HG02678 (cell line): ENCODE measurements at regions not wholly inside any gene's neighbourhood (a gene's known extent, or its start where the extent isn't known, plus 50 kb on each side); places are given as distances from the start of the nearest gene placed in this dataset.
"Not testable (repeated sequence)": the region's sequence is repeated elsewhere in the genome, so short reads cannot be mapped to it uniquely, and the experiment has no call there.

Experiments
- ATAC-seq: cut with Tn5 transposase; IDR thresholded peaks from one replicate; pipeline ENCODE4 v1.9.1; 2021; ENCODE audit warnings: mild to moderate bottlenecking, moderate library complexity; ENCODE audit not compliant: unreplicated experiment

DNA sequence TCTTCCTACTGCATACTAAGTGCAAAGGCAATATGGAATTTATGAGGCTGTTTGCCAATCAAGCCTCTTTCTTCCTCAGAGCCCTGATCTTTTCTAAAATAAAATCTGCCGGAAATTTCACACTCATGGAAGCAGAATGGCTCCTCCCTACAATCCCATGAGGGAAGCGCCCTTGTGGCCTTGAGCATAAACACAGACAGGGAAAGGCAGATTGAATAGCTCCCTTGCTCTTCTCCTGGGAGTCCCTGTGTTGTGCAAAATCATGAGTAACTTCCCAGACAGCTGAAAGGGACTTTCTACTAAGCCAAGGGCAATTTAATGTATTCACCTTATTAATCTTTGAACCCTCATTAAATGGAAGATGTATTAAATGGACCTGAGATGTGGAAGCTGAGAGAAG lies 226.1 kb upstream of the PIK3R1 start:
- ATAC-seq = no peak

DNA sequence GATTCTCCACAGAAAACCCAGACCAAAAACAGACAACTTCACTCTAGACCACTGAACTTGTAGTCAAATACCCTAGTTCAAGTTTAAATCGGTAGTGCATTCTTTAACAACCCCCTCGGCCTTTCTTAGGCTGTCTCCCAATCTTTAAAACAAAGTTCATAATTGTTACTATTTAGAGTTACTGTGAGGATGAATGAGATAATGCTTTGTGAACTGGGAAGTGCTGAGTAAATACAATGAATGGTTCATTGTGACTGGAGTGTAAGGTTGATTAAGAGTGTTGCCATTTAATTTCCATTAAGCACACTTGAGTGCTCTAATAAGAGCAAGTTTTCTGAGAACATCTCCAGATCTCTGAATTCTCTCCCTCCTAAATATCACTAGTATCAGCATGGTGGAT lies 228.8 kb upstream of the PIK3R1 start:
- no peak for ATAC-seq

DNA sequence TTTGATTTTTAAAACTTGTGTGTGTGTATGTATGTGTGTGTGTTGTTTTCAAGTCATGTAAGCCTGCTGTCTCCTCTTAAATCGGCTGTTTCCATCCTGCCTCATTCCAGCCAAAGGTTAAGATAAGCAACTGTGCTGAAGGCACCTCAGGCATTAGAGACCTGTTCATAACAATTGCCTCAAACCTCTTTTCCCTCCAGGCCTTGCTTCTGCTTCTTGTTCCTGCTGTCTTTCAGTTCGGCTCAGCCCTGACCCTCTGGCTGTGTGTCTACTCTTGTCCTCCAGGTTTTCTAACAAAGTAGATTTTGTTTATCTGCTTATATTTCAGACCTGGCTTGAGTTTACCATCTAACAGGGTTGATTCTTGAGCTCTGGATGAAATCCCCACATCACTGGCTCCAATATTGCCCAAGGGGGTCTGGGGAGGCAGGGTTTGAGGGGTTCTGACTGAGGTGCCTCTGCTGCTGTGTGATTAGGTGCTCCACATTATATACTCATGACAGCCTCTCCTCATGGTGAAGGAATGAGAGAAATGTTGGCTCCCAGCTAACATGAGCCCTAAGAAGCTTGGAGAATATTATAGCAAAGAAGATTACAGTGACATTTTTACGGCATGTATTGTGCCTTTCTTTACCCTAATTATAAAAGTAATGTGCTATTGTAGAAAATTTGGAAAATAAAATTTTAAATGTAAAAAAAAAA lies 229.7 kb upstream of the PIK3R1 start:
- ATAC-seq = no peak

DNA sequence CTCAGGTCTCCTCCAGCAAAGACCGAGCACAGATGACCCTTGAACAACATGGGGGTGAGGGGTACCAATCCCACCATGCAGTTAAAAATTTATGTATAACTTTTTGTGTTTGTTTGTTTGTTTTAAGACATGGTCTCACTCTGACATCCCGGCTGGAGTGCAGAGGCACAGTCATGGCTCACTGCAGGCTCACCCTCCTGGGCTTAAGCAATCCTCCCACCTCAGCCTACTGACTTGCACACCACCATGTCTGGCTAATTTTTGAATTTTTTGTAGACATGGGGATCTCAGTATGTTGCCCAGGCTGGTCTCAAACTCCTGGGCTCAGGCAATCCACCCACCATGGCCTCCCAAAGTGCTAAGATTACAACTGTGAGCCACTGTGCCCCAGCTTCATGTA lies 231.0 kb upstream of the PIK3R1 start:
- ATAC-seq = no peak

DNA sequence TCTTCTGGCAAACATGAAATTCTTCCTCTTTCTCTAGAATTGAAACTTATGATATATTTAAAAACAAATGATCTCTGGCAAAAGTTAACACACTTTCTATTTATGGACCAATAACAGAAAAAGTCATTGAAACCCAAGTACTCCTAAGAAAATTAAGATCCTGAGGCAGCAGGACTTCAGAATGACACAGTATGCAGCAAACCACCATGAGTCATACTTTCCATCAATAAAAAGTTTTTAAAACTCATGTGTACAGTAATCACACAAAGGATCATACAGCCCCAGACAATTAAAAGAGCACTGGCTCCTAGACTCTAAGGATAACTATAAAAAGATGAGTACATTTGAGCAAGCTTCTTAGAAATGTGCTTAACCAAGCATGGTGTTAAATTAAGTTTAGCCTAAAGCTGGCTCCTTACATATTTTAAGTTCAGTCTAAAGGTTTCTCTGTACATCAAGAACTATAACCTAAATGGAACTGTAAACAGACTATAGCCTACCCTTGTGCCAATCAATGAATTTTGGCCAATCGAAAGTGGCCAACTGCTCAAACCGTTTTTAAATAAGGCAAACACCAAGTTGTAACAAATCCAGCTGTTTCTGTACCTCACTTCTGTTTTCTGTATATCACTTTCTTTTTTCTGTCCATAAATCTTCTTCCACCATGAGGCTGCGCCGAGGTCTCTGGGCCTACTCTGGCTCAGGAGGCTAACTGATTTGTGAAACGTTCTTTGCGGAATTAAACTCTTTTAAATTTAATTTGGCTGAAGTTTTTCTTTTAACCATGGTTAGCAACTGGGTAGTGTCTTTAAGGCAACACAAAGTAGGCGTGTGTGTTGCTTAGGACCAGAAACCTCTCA lies 232.1 kb upstream of the PIK3R1 start:
- ATAC-seq = no peak

DNA sequence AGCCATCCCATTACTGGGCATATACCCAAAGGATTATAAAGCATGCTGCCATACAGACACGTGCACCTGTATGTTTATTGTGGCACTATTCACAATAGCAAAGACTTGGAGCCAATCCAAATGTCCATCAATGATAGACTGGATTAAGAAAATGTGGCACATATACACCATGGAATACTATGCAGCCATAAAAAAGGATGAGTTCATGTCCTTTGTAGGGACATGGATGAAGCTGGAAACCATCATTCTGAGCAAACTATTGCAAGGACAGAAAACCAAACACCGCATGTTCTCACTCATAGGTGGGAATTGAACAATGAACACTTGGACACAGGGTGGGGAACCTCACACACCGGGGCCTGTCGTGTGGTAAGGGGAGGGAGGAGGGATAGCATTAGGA lies 233.4 kb upstream of the PIK3R1 start:
- not testable (repeated sequence) for ATAC-seq

DNA sequence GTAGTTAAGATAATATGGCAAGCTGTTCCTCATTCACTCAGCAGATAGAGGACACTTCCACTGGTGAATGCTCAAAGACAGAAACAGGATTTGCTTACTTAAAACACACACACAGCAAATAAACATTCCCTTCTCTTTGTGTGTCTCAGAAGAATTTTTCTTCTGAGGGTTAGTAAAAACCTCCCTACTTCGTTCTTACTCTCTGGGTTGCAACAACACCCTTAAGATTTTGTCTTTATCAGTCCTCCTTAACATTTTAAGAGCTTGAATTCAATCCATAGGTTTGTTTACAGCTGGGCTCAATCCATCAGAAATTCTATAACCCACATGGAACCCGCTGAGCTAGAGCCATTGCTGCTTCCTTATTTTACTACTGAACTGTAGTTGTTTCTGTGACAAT lies 237.4 kb upstream of the PIK3R1 start:
- ATAC-seq = no peak

DNA sequence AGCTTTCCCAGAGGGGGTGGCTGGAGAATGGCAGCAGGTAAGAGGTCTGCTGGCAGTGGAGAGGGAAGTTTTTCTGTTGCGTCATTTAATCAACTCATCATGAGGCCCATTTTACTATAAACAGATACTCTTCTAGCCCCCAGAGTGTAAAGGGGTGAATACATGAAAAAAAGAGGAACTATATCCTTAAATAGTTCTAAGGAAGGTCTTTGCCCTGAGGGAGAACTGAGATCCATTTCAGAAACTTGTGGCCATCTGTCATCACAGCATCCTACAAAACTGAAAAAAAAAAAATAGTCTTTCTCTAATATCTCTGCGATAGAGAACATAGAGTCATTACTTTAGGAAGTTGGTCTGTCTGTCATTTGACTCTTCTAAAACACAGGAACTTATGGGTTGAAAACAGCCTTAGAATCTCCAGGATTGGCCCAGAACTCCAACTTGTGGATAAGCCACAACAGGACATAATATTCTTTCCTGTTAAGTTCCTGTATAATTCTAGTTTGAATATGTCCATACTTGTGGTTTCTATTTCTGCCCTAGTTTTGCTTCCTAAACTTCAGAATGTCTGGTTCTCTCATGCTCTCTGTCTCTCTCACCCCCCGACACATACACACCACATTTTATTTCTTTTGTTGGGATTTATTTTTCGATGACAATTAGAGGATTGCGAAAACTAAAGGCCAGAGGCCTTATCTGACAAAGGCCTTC lies 238.5 kb upstream of the PIK3R1 start:
- no peak for ATAC-seq

DNA sequence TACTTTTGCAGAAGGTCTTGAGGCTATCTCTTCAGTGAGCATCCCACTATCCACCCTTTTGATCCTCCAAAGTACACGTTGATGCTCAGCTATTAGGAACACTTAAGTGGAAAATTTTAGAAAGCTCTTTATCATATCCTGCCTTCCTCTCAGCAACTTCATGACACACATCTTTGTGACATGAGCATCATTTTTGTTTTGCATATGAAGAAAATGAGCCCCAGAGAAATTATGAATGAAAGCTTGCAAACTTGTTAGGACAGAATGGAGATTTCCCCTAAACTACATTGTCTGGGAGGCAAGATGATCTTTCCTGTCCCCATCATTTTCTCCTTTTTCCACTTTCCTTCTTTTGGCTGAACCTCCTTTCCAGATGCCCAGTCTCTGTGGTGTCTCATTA lies 239.4 kb upstream of the PIK3R1 start:
- ATAC-seq = no peak

DNA sequence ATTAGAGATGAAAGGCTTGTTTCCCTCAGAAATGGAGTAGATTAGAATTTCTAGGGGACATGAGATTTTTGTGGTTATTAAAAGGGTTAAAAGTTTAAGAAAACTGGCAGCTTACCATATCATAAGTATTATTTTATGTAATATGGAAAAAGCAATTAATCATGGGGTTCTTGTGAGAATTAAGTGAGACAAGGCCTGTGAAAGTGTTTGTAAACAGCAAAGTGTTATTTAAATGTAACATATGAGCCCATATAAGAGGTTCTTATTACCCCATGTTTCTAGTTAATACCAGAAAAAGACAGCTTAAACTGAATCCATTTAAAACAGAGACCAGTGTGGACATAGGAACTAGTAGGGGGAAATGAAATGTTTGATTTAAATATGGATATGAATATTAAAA lies 241.1 kb upstream of the PIK3R1 start:
- ATAC-seq = no peak

DNA sequence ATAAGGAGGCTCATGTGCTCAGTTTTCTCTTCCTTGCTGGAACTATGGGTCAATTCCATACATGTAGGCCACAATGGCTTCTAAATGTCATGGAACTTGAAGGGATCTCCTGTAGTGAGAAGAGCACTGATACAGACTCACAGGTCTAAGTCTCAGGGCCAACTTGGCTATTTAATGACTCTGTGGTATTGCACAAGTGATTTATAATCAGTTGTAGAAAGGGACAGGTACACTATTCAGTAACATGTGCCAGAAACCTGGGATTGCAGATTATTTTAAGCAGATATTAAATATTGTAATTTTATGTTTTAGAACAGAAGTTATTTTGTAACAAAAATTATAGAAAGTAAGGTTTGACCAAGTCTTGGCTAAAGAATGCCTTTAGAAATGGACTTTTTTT lies 241.5 kb upstream of the PIK3R1 start:
- ATAC-seq = no peak

DNA sequence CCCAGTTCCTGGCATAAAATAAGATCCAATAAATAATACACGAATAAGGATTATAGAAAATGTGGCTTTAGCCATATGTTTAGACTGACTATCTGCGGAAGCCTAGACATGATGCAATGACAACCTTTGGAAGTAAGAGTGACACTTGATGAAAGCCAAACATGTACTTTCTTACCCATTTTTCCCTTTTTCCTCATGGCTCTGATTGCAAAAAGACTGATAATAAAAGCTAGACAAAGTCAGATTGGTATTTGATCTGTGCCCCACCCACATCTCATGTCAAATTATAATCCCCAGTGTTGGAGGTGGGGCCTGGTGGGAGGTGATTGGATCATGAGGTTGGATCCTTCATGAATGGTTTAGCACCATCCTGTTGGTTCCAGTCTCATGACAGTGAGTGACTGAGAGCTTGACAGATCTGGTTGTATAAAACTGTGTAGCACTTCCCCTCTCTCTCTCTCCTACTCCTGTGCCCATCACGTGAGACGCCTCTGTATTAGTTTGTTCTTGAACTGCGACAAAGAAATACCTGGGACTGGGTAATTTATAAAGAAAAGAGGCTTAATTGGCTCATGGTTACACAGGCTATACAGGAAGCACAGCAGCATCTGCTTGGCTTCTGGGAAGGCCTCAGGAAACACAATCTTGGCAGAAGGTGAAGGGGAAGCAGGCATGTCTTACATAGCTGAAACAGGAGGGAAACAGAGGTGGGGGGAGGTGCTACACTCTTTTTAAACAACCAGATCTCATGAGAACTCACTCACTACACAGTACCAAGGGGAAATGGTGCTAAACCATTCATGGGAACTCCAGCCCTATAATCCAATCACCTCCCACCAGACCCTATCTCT lies 243.4 kb upstream of the PIK3R1 start:
- no peak for ATAC-seq

DNA sequence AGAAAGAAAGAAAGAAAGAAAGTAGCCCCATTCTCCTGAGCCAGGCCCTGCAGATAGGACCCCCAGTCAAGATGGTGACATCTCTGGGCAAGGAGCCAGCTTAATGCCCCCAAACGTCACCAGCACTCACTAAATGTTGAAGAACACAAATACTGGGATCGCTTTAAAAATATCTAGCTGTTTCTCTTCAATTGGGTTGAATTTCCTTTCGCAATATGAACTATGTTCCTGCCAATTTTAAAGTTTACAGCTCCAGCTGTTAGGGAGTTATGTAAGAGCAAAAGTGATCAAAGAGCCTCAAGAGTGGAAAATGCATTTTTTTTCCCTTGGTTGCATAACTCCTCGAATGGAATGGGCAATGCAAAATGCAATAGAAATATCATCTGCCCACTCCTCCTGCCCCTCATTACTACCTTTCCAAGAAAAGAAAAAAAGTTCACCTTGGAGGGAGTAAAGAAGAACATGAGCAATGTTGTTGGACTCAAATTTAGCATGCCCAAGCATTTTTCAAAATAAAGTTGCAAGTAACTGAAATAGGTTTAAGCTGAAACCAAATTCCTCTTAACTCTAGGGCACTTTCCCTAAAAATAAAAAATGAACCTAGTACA lies 244.2 kb upstream of the PIK3R1 start:
- ATAC-seq = no peak

DNA sequence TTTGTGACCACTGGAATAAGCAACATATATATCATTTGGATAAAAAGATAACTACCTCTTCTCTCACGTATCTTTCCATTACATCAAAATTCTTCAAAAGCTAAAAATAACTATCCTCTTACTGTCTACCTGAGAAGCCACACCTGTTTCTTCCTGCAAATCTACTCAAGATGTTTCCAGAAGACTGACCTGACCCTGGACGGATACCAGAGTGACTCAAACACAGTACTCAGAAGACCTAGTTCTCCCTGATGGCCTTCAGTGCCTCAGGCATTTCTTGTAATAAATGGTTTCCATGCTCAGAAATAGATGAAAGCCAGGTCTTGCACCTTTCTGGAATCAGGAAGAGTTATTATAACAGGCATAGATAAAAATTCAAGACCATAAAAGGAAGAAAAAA lies 245.9 kb upstream of the PIK3R1 start:
- ATAC-seq = no peak

DNA sequence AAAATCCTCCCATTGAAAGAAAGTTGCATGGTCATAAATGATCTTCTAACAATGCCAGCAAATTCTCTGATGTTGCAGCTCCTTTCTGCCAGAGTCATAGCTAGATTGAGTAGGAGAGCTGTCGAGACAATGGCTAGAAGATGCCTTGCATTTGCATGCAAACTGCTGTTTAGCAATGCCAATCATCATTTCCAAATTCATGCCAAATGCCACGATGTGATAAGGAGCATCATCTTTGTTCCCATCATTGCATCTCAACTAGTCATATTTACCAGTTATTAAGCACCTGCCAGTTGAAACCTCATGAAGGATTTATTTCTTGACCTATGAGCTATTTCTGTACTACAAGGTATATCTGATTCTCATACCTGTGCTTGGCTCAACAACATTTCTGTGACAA lies 246.4 kb upstream of the PIK3R1 start:
- ATAC-seq = no peak

DNA sequence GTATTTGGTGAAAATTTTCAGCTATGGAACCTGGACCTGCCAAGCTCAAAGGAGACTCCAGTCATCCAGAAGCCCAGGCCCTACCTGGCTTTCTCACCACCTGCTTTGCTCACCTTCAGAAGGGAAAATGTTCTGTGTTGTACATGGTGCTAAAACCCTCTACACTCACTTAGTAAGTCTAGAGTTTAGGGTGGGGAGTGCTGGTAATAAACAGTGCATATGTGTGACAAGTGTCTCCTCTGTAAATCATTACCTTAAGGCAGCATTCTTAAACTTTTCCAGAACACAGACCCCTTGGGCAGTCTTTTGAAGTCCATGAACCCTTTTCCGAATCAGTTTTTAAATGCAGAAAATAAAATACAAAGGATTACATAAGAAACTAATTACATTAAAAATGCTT lies 248.8 kb upstream of the PIK3R1 start:
- no peak for ATAC-seq

DNA sequence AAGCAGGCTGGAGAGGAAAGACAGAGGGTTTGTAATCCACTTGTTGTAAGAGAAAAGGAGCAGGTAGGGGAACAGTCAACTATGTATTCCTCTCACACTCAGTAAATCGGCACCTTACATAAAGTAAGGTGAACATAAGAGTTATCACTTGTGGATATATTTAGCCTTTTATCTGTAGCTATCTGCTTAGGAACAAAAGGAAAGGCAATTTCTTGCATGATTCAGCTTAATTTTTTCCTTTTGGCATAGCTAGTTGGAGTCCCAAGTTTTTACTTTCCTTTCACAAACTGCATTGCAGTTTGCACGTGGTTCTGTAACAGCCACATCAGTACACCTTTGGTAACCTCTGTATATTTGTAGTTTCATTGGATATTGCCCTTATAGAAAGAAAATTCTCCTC lies 250.9 kb upstream of the PIK3R1 start:
- ATAC-seq = no peak

DNA sequence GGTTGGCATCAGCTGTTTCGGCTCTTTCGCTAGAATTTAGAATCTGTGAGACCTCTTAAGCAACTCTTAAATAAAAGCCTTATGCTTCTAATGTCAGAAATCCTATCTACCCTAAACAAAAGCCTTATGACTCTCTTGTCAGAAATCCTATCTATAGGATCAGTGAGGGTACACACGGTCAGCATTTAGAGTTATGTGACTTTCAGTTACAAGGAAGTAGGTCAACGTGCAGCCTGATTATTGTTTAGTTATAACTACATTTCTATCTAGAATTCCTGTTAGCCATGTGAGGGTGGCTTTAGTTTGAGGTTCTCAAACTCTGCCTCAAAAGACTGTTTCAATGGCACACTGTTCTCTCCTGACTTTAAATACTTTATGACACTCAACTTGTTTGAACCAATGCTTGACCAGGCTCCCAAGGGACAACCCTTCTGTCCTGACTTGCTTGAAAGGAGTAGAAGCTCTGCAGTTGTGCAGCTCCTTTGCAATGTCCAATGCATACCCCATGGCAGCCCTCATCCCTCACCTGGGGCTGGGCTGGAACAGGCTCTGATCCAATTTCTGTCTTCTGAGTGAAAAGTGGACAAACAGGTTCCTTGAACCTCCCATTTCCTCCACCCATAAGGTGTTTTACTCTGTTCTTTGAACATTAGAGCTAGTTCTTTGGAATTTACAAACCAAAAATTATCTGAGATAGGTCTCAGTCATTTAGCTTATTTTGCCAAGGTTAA lies 251.6 kb upstream of the PIK3R1 start:
- no peak for ATAC-seq

DNA sequence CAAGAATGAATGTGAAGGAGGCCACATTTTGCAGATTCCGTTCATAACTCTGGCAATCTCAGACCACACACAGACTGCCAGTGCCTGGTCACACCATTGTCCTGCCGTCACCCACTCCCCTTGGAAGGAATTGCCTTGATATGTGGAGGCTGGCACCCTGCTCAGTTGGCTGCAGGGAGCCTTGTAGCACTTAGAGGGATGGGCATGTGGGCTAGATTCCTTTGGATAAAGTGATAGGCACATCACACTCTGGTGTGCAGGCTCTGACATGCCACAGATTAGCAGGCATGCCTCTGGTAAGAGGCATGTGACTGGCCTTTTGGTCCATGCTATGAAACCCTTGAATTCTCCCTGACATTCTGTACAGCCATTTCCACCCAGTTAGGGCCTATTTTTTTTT lies 254.6 kb upstream of the PIK3R1 start:
- ATAC-seq = no peak

DNA sequence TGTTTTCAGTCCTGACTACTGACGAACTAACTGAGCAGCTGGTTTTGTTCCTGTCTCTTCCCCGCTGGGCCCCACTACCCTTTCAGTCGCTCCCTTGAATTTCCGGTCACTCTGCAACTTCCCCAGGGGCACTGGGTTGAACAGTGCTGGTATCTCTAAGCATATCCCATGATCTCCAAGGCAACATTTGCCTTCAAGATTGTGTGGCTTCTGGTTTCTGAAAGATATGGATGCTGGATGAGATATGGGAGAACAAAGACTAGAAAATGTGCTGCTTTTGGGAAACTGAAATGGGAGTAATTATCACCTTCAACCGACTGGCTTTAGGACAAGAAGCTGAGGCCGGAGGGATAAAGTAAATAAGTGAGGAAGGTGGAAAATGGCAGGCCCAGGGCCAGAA lies 258.2 kb upstream of the PIK3R1 start:
- no peak for ATAC-seq
